Loucy (cell line): ENCODE measurements at regions not wholly inside any gene's neighbourhood (a gene's known extent, or its start where the extent isn't known, plus 50 kb on each side); places are given as distances from the start of the nearest gene placed in this dataset.

Source experiments
- H2AFZ ChIP-seq: fragments of 200-600 bp; sonication (generic); 2 replicates; pipeline ENCODE4 v1.6.0; 2016; ENCODE audit warnings: antibody characterized with exemption, mild to moderate bottlenecking, low read length, moderate library complexity
- H3F3A ChIP-seq: fragments of 200-600 bp; 2 replicates; pipeline ENCODE4 v1.6.0; 2016; ENCODE audit warnings: antibody characterized with exemption, low read depth, mild to moderate bottlenecking
- H3K27me3 ChIP-seq: fragments of 200-600 bp; sonication (generic); 2 replicates; pipeline ENCODE4 v1.6.1; 2014; ENCODE audit warnings: low read length, mild to moderate bottlenecking; ENCODE audit not compliant: insufficient read depth, poor library complexity, severe bottlenecking
- H3K36me3 ChIP-seq: fragments of 200-600 bp; sonication (generic); 2 replicates; pipeline ENCODE4 v1.6.1; 2016; ENCODE audit warnings: low read length; ENCODE audit not compliant: insufficient read depth
- H3K4me1 ChIP-seq: fragments of 200-600 bp; sonication (generic); 2 replicates; pipeline ENCODE4 v1.5.1; 2014; ENCODE audit warnings: low read length, mild to moderate bottlenecking; ENCODE audit not compliant: insufficient read depth, poor library complexity, severe bottlenecking
- H3K4me2 ChIP-seq: fragments of 200-600 bp; sonication (generic); 2 replicates; pipeline ENCODE4 v1.6.0; 2014; ENCODE audit warnings: antibody characterized with exemption, low read length, low read depth, mild to moderate bottlenecking; ENCODE audit not compliant: poor library complexity, severe bottlenecking
- H3K4me3 ChIP-seq: fragments of 200-600 bp; sonication (generic); 2 replicates; pipeline ENCODE4 v1.5.1; 2014; ENCODE audit warnings: low read length, mild to moderate bottlenecking, mixed read lengths; ENCODE audit not compliant: poor library complexity, severe bottlenecking
- H3K79me2 ChIP-seq: fragments of 200-600 bp; sonication (generic); 2 replicates; pipeline ENCODE4 v1.6.1; 2014; ENCODE audit warnings: low read length; ENCODE audit not compliant: insufficient read depth
- H3K9ac ChIP-seq: fragments of 200-600 bp; sonication (generic); 2 replicates; pipeline ENCODE4 v1.6.0; 2014; ENCODE audit warnings: mild to moderate bottlenecking, low read depth, low read length, moderate library complexity; ENCODE audit not compliant: poor library complexity, severe bottlenecking
- H3K9me2 ChIP-seq: fragments of 200-600 bp; sonication (generic); replicated peaks from 2 replicates; pipeline ENCODE4 v1.6.1; 2016; ENCODE audit warnings: low read depth, low read length, mixed read lengths
- H3K9me3 ChIP-seq: fragments of 200-600 bp; sonication (generic); 2 replicates; pipeline ENCODE4 v1.6.1; 2014; ENCODE audit warnings: mild to moderate bottlenecking, antibody characterized with exemption, low read length, low read depth; ENCODE audit not compliant: insufficient read depth
- H4K20me1 ChIP-seq: fragments of 200-600 bp; sonication (generic); 2 replicates; pipeline ENCODE4 v1.6.0; 2014; ENCODE audit warnings: antibody characterized with exemption, low read length, mild to moderate bottlenecking; ENCODE audit not compliant: insufficient read depth, poor library complexity, severe bottlenecking
- CTCF ChIP-seq: fragments of 200-600 bp; sonication (generic); conservative IDR thresholded peaks from 2 replicates; pipeline ENCODE4 v1.5.1; 2014; ENCODE audit warnings: mild to moderate bottlenecking, antibody characterized with exemption, low read length
- EZH2phosphoT487 ChIP-seq: fragments of 200-600 bp; IDR thresholded peaks from 2 replicates; pipeline ENCODE4 v1.6.1; 2018; ENCODE audit warnings: antibody characterized with exemption, mild to moderate bottlenecking, moderate library complexity, borderline replicate concordance

- H3K4me1 ChIP-seq, result no peaks in the 10 kb centered on the region
Observed at GRCh38 chr22:27434898-27435297, 366.7 kb downstream of the MN1 start.

GRCh38 chr22:27435844-27436576 is 365.5 kb downstream of the MN1 start:
- Histone ChIP-seq H3K9me2 (no peaks in the 10 kb centered on the region), H3K4me1 (no peaks in the 10 kb centered on the region), H3K9ac (no peak overlapping the region), H3K4me2 (no peak overlapping the region), H3F3A (no peaks in the 10 kb centered on the region), H4K20me1 (no peaks in the 10 kb centered on the region), H3K27me3 (no peaks in the 10 kb centered on the region), H3K79me2 (no peaks in the 10 kb centered on the region), H3K9me3 (no peaks in the 10 kb centered on the region), H3K36me3 (no peaks in the 10 kb centered on the region), H2AFZ (no peak overlapping the region), H3K4me3 (no peak overlapping the region)
- TF ChIP-seq EZH2phosphoT487 (no peak), CTCF (no peak)

More at GRCh38 chr22:27434898-27435297, 366.7 kb downstream of the MN1 start:
- H3K9ac ChIP-seq, result no peak overlapping the region
- H3F3A ChIP-seq, result no peaks in the 10 kb centered on the region
- no peak overlapping the region for H2AFZ ChIP-seq
- H3K9me3 ChIP-seq, result no peaks in the 10 kb centered on the region
- H3K79me2 ChIP-seq, result no peaks in the 10 kb centered on the region
- no peak overlapping the region for H3K4me2 ChIP-seq
- H3K27me3 ChIP-seq, result no peaks in the 10 kb centered on the region
- H4K20me1 ChIP-seq, result no peaks in the 10 kb centered on the region
- TF ChIP-seq EZH2phosphoT487, result no peak
- TF ChIP-seq CTCF, result no peak
- H3K9me2 ChIP-seq, result no peaks in the 10 kb centered on the region
- H3K36me3 ChIP-seq, result no peaks in the 10 kb centered on the region
- no peak overlapping the region for H3K4me3 ChIP-seq

- H3K27me3 ChIP-seq, result no peaks in the 10 kb centered on the region
- no peaks in the 10 kb centered on the region for H3K4me1 ChIP-seq
- H3K9ac ChIP-seq, result no peak overlapping the region
- H3K79me2 ChIP-seq, result no peaks in the 10 kb centered on the region
- TF ChIP-seq CTCF (no peak), EZH2phosphoT487 (no peak)
- no peaks in the 10 kb centered on the region for H4K20me1 ChIP-seq
- H3K9me2 ChIP-seq, result no peaks in the 10 kb centered on the region
- no peaks in the 10 kb centered on the region for H3K9me3 ChIP-seq
- H3K4me3 ChIP-seq, result no peak overlapping the region
- H3F3A ChIP-seq, result no peaks in the 10 kb centered on the region
- H3K36me3 ChIP-seq, result no peaks in the 10 kb centered on the region
- H3K4me2 ChIP-seq, result no peak overlapping the region
- no peak overlapping the region for H2AFZ ChIP-seq
Observed at GRCh38 chr22:27436591-27436990, 365.0 kb downstream of the MN1 start.
